ENCODE measurements at regions not wholly inside any gene's neighbourhood (a gene's known extent, or its start where the extent isn't known, plus 50 kb on each side); places are given as distances from the start of the nearest gene placed in this dataset.

GRCh38 chr18:22285361-22286140 lies 116.2 kb downstream of the GATA6 start:
- no peaks in the 10 kb centered on the region for H3K36me3 ChIP-seq (ENCODE audit: insufficient read depth, low read length)
- no peaks in the 10 kb centered on the region for H3F3A ChIP-seq (ENCODE audit: insufficient read depth, low read length, poor library complexity, severe bottlenecking)
- H2AFZ ChIP-seq (ENCODE audit: low read depth, low read length), result no peak overlapping the region
- TF ChIP-seq CTCF (IDR thresholded peaks at IDR 0.05; ENCODE audit: poor library complexity, severe bottlenecking) (no peak), EZH2 (IDR thresholded peaks at IDR 0.05; ENCODE audit: borderline replicate concordance, insufficient read depth, low read length, poor library complexity, severe bottlenecking) (no peak), TAF1 (IDR thresholded peaks at IDR 0.05; ENCODE audit: low read depth) (no peak), MXI1 (conservative IDR thresholded peaks at IDR 0.05; ENCODE audit: poor library complexity, severe bottlenecking) (no peak), POLR2AphosphoS5 (IDR thresholded peaks at IDR 0.05) (no peak), EP300 (conservative IDR thresholded peaks at IDR 0.05; ENCODE audit: poor library complexity, severe bottlenecking) (no peak), REST (IDR thresholded peaks at IDR 0.05; ENCODE audit: borderline replicate concordance) (no peak), SMC3 (conservative IDR thresholded peaks at IDR 0.05; ENCODE audit: poor library complexity) (no peak)
- H3K9me2 ChIP-seq (ENCODE audit: insufficient read depth, low read length), result no peaks in the 10 kb centered on the region
- no peak overlapping the region for H3K4me2 ChIP-seq (ENCODE audit: low read length)
- no peak overlapping the region for H3K4me3 ChIP-seq (ENCODE audit: low read length)
- no peaks in the 10 kb centered on the region for H3K79me2 ChIP-seq (replicated peaks; ENCODE audit: insufficient read depth, low read length)
- H4K20me1 ChIP-seq (ENCODE audit: insufficient read depth), result no peaks in the 10 kb centered on the region
- H3K27me3 ChIP-seq (ENCODE audit: insufficient read depth, low read depth, low read length), result no peaks in the 10 kb centered on the region
- H3K9ac ChIP-seq (ENCODE audit: low read length), result no peak overlapping the region
- H3K9me3 ChIP-seq (ENCODE audit: low read length), result no peaks in the 10 kb centered on the region
- no peak overlapping the region for H3K27ac ChIP-seq (ENCODE audit: low read length)

GRCh38 chr18:22284581-22285360 lies 115.4 kb downstream of the GATA6 start:
- Histone ChIP-seq H3K9me2 (ENCODE audit: insufficient read depth, low read length) (no peaks in the 10 kb centered on the region), H3K36me3 (ENCODE audit: insufficient read depth, low read length) (no peaks in the 10 kb centered on the region), H3F3A (ENCODE audit: insufficient read depth, low read length, poor library complexity, severe bottlenecking) (no peaks in the 10 kb centered on the region), H2AFZ (ENCODE audit: low read depth, low read length) (no peak overlapping the region), H3K9ac (ENCODE audit: low read length) (no peak overlapping the region), H3K4me2 (ENCODE audit: low read length) (no peak overlapping the region), H3K27ac (ENCODE audit: low read length) (no peak overlapping the region), H3K4me3 (ENCODE audit: low read length) (no peak overlapping the region), H4K20me1 (ENCODE audit: insufficient read depth) (no peaks in the 10 kb centered on the region), H3K9me3 (ENCODE audit: low read length) (no peaks in the 10 kb centered on the region), H3K79me2 (replicated peaks; ENCODE audit: insufficient read depth, low read length) (no peaks in the 10 kb centered on the region), H3K27me3 (ENCODE audit: insufficient read depth, low read depth, low read length) (no peaks in the 10 kb centered on the region)
- TF ChIP-seq CTCF (IDR thresholded peaks at IDR 0.05; ENCODE audit: poor library complexity, severe bottlenecking), result no peak
- TF ChIP-seq TAF1 (IDR thresholded peaks at IDR 0.05; ENCODE audit: low read depth), result no peak
- TF ChIP-seq REST (IDR thresholded peaks at IDR 0.05; ENCODE audit: borderline replicate concordance), result no peak
- TF ChIP-seq EZH2 (IDR thresholded peaks at IDR 0.05; ENCODE audit: borderline replicate concordance, insufficient read depth, low read length, poor library complexity, severe bottlenecking), result no peak
- no peak for TF ChIP-seq POLR2AphosphoS5 (IDR thresholded peaks at IDR 0.05)
- TF ChIP-seq RAD21 (conservative IDR thresholded peaks at IDR 0.05), result no peak
- no peak for TF ChIP-seq EP300 (conservative IDR thresholded peaks at IDR 0.05; ENCODE audit: poor library complexity, severe bottlenecking)
- TF ChIP-seq SMC3 (conservative IDR thresholded peaks at IDR 0.05; ENCODE audit: poor library complexity), result no peak
- no peak for TF ChIP-seq MXI1 (conservative IDR thresholded peaks at IDR 0.05; ENCODE audit: poor library complexity, severe bottlenecking)

All from neural cell (in vitro differentiated cells).